ENCODE measurements at regions not wholly inside any gene's neighbourhood (a gene's known extent, or its start where the extent isn't known, plus 50 kb on each side); places are given as distances from the start of the nearest gene placed in this dataset.

GRCh38 chr18:47331026-47331425, 79.6 kb upstream of the SKOR2 start:
- Histone ChIP-seq H3K4me3 (no peak overlapping the region), H3K9ac (ENCODE audit: insufficient read depth in 1 of 2, low read length in 2 of 2) (no peak overlapping the region), H3K9me3 (ENCODE audit: control insufficient read depth in 4 of 4, insufficient read depth in 3 of 4, low read length in 3 of 4) (peaks cover 0 to 2% (median 0%) of the 10 kb centered on the region in 4 donors), H3K27ac (ENCODE audit: low read depth in 1 of 2, low read length in 1 of 2) (no peak overlapping the region), H3K4me1 (ENCODE audit: control insufficient read depth in 5 of 5, insufficient read depth in 5 of 5, low read length in 5 of 5) (no peaks in the 10 kb centered on the region), H3K27me3 (ENCODE audit: control insufficient read depth in 3 of 3, insufficient read depth in 3 of 3, low read length in 2 of 3) (peaks cover 0 to 12% (median 0%) of the 10 kb centered on the region in 3 donors), H3K36me3 (ENCODE audit: control insufficient read depth in 4 of 4, insufficient read depth in 4 of 4, low read length in 4 of 4) (no peaks in the 10 kb centered on the region)
- ATAC-seq (ENCODE audit: insufficient read depth, low FRiP score) (no peak), DNase-seq (no peak)
- 82 to 87% methylated on average over 7 of the region's 7 CpGs for WGBS, 2 donors
- TF ChIP-seq CTCF (IDR thresholded peaks at IDR 0.05; ENCODE audit: control extremely low read depth, extremely low read depth): no peak

DNA sequence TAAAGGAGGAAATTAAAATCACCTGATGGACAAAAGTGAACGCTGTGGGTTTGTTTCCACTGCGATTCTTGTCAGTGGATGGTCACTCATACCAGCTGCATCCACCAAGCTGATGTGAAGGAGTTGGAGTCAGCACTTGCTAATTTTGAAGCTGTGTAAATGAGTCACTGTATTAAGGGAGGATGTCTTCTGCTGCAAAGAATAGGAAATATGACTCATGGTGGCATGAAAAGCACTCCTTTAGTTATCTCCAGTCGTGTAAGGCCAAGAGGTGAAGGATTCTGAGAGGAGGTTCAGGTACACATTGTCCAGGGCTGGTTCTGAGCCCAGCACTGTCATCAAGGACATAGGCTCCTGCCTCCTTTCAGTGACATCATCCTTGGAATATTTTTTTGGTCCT, 71.7 kb upstream of the SKOR2 start:
- Histone ChIP-seq H3K4me3 (no peak overlapping the region), H3K27ac (ENCODE audit: low read depth in 1 of 2, low read length in 1 of 2) (no peak overlapping the region), H3K27me3 (ENCODE audit: control insufficient read depth in 3 of 3, insufficient read depth in 3 of 3, low read length in 2 of 3) (no peaks in the 10 kb centered on the region), H3K36me3 (ENCODE audit: control insufficient read depth in 4 of 4, insufficient read depth in 4 of 4, low read length in 4 of 4) (no peaks in the 10 kb centered on the region), H3K9me3 (ENCODE audit: control insufficient read depth in 4 of 4, insufficient read depth in 3 of 4, low read length in 3 of 4) (peaks cover 0 to 2% (median 0%) of the 10 kb centered on the region in 4 donors), H3K9ac (ENCODE audit: insufficient read depth in 1 of 2, low read length in 2 of 2) (no peak overlapping the region), H3K4me1 (ENCODE audit: control insufficient read depth in 5 of 5, insufficient read depth in 5 of 5, low read length in 5 of 5) (no peaks in the 10 kb centered on the region)
- WGBS, 2 donors: 72 to 82% methylated on average over 3 of the region's 3 CpGs
- DNase-seq (no peak), ATAC-seq (ENCODE audit: insufficient read depth, low FRiP score) (no peak)
- TF ChIP-seq CTCF (IDR thresholded peaks at IDR 0.05; ENCODE audit: control extremely low read depth, extremely low read depth): no peak

GRCh38 chr18:47321815-47322214, 70.4 kb upstream of the SKOR2 start:
- no peak overlapping the region for H3K9ac ChIP-seq (ENCODE audit: insufficient read depth in 1 of 2, low read length in 2 of 2)
- DNase-seq (no peak), ATAC-seq (ENCODE audit: insufficient read depth, low FRiP score) (no peak)
- no peak for TF ChIP-seq CTCF (IDR thresholded peaks at IDR 0.05; ENCODE audit: control extremely low read depth, extremely low read depth)
- WGBS, 2 donors: 88 to 93% methylated on average over 3 of the region's 3 CpGs
- no peaks in the 10 kb centered on the region for H3K36me3 ChIP-seq (ENCODE audit: control insufficient read depth in 4 of 4, insufficient read depth in 4 of 4, low read length in 4 of 4)
- H3K4me3 ChIP-seq: no peak overlapping the region
- H3K9me3 ChIP-seq (ENCODE audit: control insufficient read depth in 4 of 4, insufficient read depth in 3 of 4, low read length in 3 of 4): peaks cover 0 to 2% (median 0%) of the 10 kb centered on the region in 4 donors
- no peaks in the 10 kb centered on the region for H3K4me1 ChIP-seq (ENCODE audit: control insufficient read depth in 5 of 5, insufficient read depth in 5 of 5, low read length in 5 of 5)
- no peak overlapping the region for H3K27ac ChIP-seq (ENCODE audit: low read depth in 1 of 2, low read length in 1 of 2)
- H3K27me3 ChIP-seq (ENCODE audit: control insufficient read depth in 3 of 3, insufficient read depth in 3 of 3, low read length in 2 of 3): no peaks in the 10 kb centered on the region

- 63 to 91% methylated on average over 1 of the region's 1 CpG for WGBS, 2 donors
- Histone ChIP-seq H3K9ac (ENCODE audit: insufficient read depth in 1 of 2, low read length in 2 of 2) (no peak overlapping the region), H3K27me3 (ENCODE audit: control insufficient read depth in 3 of 3, insufficient read depth in 3 of 3, low read length in 2 of 3) (no peaks in the 10 kb centered on the region), H3K36me3 (ENCODE audit: control insufficient read depth in 4 of 4, insufficient read depth in 4 of 4, low read length in 4 of 4) (no peaks in the 10 kb centered on the region), H3K9me3 (ENCODE audit: control insufficient read depth in 4 of 4, insufficient read depth in 3 of 4, low read length in 3 of 4) (no peaks in the 10 kb centered on the region), H3K4me3 (no peak overlapping the region), H3K27ac (ENCODE audit: low read depth in 1 of 2, low read length in 1 of 2) (no peak overlapping the region), H3K4me1 (ENCODE audit: control insufficient read depth in 5 of 5, insufficient read depth in 5 of 5, low read length in 5 of 5) (no peaks in the 10 kb centered on the region)
- no peak for TF ChIP-seq CTCF (IDR thresholded peaks at IDR 0.05; ENCODE audit: control extremely low read depth, extremely low read depth)
- peak; percentile 29 for ATAC-seq (ENCODE audit: insufficient read depth, low FRiP score)
- DNase-seq: peak in 1 of 3 donors; percentile 22
Measured at GRCh38 chr18:47317824-47318508, 66.5 kb upstream of the SKOR2 start.

All from lung (tissue), 11 donors.